Ammon's horn (tissue), 1 donor: ENCODE measurements at regions not wholly inside any gene's neighbourhood (a gene's known extent, or its start where the extent isn't known, plus 50 kb on each side); places are given as distances from the start of the nearest gene placed in this dataset.
"Not testable (repeated sequence)": the region's sequence is repeated elsewhere in the genome, so short reads cannot be mapped to it uniquely, and the experiment has no call there.

Experiments used
- DNase-seq: peaks from one replicate; pipeline ENCODE4 v3.0.0-alpha.2; 2016; ENCODE audit warnings: low spot score

DNA sequence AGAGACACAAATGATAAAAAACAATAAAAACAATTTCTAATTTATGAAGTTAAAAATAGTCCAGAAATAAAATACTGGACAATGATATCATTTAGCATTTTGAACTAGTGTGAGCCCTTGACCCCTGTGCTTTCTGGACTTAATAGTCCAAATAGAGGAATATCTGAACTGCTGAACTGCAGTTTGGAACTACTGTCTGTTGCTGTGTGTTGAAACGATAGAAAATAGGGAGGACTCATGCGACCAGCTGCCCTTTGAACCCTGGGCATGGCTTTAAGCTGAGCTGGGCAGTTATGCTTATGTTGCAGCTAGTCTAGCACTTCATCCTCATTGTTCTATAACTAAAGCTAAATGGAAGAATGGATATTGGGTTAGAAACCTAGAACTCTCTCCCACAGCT lies 99.5 kb downstream of the FMR1NB start:
- DNase-seq, result no peak

DNA sequence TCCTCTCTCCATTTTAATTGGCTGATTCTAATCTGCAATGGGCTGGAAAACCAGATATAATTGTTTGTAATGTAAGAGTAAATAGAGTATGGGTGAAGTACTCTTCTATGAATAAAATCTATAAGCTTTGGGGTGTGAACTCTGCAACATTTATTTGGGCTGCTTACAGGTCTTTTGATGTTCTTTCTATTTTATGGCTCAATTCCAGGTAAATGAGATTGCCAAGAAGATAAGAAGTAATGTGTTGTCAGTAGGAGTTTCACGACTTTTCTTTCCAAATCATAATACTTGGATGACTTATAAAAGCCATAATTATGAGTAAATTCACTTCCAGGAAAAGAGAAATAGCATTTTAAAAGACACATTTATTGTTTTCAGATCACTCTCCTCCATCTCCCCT lies 103.5 kb downstream of the FMR1NB start:
- no peak for DNase-seq

DNA sequence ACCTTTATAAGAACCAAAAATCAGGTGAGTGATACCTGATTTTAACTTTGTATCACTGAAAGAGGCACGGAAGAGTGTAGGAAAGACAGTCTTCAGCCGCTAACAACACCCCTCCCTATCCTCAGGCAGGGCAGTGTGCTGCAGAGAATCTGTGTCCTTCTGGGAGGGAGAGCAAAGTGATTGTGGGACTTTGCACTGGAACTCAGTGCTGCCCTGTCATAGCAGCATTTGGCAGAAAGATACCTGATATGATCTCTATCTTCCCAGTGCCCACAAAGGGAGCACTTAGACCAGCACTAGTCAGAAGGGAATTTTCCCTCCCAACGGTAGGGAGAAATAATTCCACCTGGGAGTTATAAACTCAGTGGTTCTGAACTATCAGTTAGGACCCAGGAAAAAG lies 139.0 kb downstream of the FMR1NB start:
- DNase-seq, result no peak

DNA sequence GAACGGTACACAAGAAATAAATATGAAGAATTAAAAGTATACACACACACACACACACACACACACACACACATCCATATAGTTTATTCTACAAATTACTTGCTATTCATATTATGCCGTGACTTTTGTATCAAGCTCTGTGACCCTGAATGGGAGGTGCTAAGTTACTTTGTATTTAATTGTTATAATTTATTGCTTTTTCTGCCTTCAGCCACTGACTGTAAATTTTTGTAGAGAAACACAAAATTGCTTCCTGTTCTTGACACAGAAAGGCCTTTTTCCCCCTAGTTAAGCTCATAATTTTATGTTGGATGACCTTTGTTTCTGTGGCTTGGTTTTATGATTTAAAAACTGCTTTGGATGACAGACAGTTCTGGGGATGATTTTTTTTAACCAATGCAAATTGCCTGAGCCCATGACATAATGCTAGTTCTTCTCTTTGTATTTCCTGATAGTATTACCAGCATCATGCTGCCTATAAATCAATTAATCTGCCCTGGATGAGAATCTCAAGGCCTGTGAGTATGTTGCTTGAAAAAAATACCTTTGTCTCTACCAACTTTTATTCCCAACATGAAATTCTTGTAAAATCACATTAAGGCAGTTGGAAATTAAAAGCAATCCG lies 140.0 kb downstream of the FMR1NB start:
- no peak for DNase-seq

GRCh38 chrX:148128872-148129505 lies 147.9 kb downstream of the FMR1NB start:
- DNase-seq, result not testable (repeated sequence)

GRCh38 chrX:148133105-148133725 lies 152.1 kb downstream of the FMR1NB start:
- DNase-seq, result no peak

- no peak for DNase-seq
Observed at GRCh38 chrX:148134578-148134977, 153.4 kb downstream of the FMR1NB start.

GRCh38 chrX:148135738-148136137 lies 154.6 kb downstream of the FMR1NB start:
- DNase-seq, result no peak

DNA sequence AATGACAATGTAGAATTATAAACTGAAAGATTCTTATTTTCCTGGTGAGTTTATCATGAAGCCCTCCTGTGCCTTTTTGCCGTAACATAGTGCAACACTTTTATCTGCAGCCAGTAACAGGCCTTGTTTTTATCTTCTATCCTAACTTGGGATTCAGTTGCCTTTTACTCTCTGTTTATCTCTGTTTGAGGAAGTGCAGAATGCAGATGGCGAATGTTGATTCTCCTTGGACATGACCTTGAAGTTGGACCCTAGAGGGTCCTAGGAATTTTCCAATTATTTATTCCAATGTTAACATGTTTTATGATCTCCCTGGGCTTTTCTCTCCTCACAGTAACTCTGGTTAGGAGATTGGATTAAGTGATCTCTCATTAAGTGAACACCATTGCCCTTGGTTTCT lies 165.0 kb downstream of the FMR1NB start:
- DNase-seq, result no peak

DNA sequence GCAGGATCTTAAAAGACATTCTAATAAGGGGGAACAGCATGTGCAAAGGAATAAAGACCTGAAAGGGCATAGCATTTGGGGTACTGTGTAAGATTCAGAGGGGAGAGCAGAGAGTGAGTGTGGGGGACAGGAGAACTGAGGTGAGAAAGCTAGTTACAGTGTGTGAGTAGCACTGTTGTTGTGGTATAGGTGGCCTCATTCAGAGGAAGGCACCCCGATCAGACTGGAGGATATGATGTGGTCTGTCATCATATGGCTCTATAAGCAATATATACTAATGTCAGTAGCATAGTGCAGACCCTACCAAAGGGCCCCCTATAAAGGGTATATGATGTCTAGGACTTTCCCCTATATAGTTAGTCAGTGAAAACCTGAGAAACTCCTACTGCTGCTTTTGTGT lies 175.8 kb downstream of the FMR1NB start:
- no peak for DNase-seq

GRCh38 chrX:148159796-148160195 lies 178.7 kb downstream of the FMR1NB start:
- no peak for DNase-seq

DNA sequence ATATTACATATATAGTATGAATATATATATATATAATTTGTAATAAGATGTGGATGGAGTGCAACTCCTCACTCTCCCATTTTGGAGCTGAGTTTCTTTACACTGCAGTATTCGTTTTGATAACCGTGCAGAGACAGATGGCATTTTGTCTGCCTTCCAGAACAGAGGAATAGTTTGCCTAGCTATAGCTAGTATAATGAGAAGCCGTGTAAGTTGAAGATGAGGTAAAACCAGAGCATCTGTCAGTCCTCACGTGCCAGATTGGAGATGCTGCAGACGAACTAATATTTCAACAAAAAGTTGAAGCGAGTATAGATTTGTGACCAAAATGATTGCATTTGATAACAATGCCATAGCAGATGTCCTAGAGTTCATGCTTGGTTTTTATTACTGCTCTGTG lies 180.6 kb downstream of the FMR1NB start:
- peak; percentile 4 for DNase-seq

GRCh38 chrX:148185631-148186030 lies 204.5 kb downstream of the FMR1NB start:
- no peak for DNase-seq

GRCh38 chrX:148192547-148192946 lies 211.4 kb downstream of the FMR1NB start:
- DNase-seq, result no peak

DNA sequence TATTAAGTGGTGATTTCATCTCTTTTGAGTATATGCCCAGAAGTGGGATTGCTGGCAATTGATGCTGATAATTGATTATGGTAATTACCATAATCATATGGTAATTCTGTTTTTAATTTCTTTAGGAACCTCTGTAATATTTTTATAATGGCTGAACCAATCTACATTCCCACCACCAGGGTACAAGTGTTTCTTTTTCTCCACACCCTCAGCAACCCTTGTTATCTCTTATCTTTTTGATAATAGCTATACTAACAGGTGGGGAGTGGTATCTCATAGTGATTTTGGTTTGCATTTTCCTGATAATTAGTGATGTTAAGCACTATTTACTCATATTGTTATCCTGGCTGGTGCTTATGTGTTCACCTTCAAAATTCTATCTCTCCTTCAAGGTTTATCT lies 212.6 kb downstream of the FMR1NB start:
- no peak for DNase-seq

GRCh38 chrX:148203531-148203930 lies 222.4 kb downstream of the FMR1NB start:
- DNase-seq, result no peak

- DNase-seq, result no peak
Observed at GRCh38 chrX:148204195-148204594, 223.1 kb downstream of the FMR1NB start.

DNA sequence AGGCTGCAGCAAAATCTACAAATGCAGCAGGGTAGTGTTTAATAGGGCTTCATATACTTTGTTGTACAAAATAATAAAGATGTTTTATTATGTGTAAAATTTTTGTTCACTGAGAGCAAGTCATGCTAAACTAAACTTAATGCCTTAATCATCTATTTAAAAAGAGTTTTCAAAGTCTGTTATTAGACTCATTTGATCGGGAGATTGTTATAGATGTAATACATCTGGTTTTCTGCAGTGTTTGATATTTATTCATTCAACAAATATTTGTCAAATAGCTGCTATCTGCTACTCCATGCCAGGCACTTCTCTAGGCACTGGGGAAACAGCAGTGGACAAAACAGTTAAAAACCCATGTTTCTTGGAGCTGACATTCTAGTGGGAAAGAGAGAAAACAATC lies 233.6 kb downstream of the FMR1NB start:
- DNase-seq, result no peak

GRCh38 chrX:148215726-148216125 lies 234.6 kb downstream of the FMR1NB start:
- DNase-seq, result no peak

DNA sequence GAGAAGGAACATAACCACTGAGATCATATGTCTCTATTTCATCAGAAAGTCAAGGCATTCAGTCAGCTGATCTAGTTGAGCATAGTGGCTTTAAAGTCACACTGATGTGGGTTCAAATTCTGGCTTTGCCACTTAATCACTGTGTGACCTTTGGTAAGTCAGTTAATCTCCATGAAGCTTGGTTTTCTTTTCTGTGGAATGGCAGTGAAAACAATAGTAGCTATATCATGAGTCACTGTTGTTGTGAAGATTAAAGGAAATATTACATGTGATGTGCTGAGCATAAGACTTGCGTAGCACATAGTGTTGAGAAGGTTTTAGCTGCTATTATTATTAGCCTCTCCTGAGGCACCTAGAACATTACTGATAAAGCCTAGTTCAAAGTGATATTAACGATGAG lies 242.2 kb downstream of the FMR1NB start:
- DNase-seq, result no peak

GRCh38 chrX:148228521-148228920 lies 247.4 kb downstream of the FMR1NB start:
- DNase-seq, result no peak

DNA sequence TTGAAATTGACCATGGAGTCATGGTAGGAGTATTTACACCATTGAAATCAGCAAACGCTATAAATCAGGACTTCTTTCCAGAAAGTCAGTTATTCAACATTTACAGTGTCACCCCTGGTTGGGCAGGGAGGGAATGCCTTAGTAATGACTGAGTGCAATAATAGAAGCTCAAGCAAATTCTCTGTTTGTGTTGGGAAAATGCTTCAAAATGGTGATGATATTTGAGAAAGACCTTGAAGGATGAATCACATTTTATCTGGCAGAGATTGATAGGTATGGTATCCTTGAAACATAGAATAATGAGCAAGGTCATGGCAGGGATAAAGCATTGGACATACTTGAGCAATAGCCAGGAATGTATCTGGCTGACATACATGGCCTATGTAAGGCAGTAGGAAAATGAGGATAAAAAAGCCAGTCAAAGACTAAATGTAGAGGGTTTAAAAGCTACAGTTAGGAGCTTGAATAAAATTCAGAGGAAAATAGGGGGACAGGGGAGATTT lies 248.7 kb downstream of the FMR1NB start:
- DNase-seq, result no peak

- DNase-seq, result no peak
Observed at GRCh38 chrX:148259990-148260389, 240.4 kb upstream of the AFF2 start.

GRCh38 chrX:148265829-148266228 lies 234.6 kb upstream of the AFF2 start:
- no peak for DNase-seq
